ENCODE measurements at regions not wholly inside any gene's neighbourhood (a gene's known extent, or its start where the extent isn't known, plus 50 kb on each side); places are given as distances from the start of the nearest gene placed in this dataset.

- TF ChIP-seq POLR2A (IDR thresholded peaks at IDR 0.05) (no peak), CTCF (IDR thresholded peaks at IDR 0.05) (peak in 5 of 6 experiments; percentile 28 to 54 (median 33))
Observed at GRCh38 chr6:97437087-97437486, 154.1 kb upstream of the MMS22L start.
